Smooth muscle cell (in vitro differentiated cells): ENCODE measurements at regions not wholly inside any gene's neighbourhood (a gene's known extent, or its start where the extent isn't known, plus 50 kb on each side); places are given as distances from the start of the nearest gene placed in this dataset.

Source experiments
- DNase-seq: peaks from one replicate; lab custom pipeline; 2025; ENCODE audit not compliant: unreplicated experiment; lab: John Stamatoyannopoulos, UW
- H2AFZ ChIP-seq: fragments of 200-600 bp; sonication (generic); 2 replicates; pipeline ENCODE4 v1.6.0; 2016; ENCODE audit warnings: antibody characterized with exemption, low read depth, mild to moderate bottlenecking
- H3F3A ChIP-seq: fragments of 200-600 bp; sonication (generic); 2 replicates; pipeline ENCODE4 v1.6.0; 2017; ENCODE audit warnings: antibody characterized with exemption, low read depth
- H3K27ac ChIP-seq: fragments of 200-600 bp; sonication (generic); 2 replicates; pipeline ENCODE4 v1.5.1; 2016; ENCODE audit warnings: low read depth, mild to moderate bottlenecking
- H3K27me3 ChIP-seq: fragments of 200-600 bp; sonication (generic); 2 replicates; pipeline ENCODE4 v1.6.1; 2016; ENCODE audit warnings: low read depth, mild to moderate bottlenecking
- H3K36me3 ChIP-seq: fragments of 200-600 bp; sonication (generic); 2 replicates; pipeline ENCODE4 v1.5.1; 2016; ENCODE audit warnings: low read depth
- H3K4me1 ChIP-seq: fragments of 200-600 bp; sonication (generic); 2 replicates; pipeline ENCODE4 v1.5.1; 2016; ENCODE audit warnings: low read depth
- H3K4me2 ChIP-seq: fragments of 200-600 bp; sonication (generic); 2 replicates; pipeline ENCODE4 v1.6.0; 2016; ENCODE audit warnings: mild to moderate bottlenecking
- H3K4me3 ChIP-seq: fragments of 200-600 bp; sonication (generic); 2 replicates; pipeline ENCODE4 v1.5.1; 2016; ENCODE audit warnings: mild to moderate bottlenecking
- H3K79me2 ChIP-seq: fragments of 200-600 bp; sonication (generic); 2 replicates; pipeline ENCODE4 v1.6.0; 2016; ENCODE audit warnings: low read depth, mild to moderate bottlenecking
- H3K9ac ChIP-seq: fragments of 200-600 bp; sonication (generic); 2 replicates; pipeline ENCODE4 v1.6.0; 2016; ENCODE audit warnings: low read depth
- H3K9me3 ChIP-seq: fragments of 200-600 bp; sonication (generic); replicated peaks from 2 replicates; pipeline ENCODE4 v1.5.1; 2016; ENCODE audit warnings: low read depth
- H4K20me1 ChIP-seq: fragments of 200-600 bp; sonication (generic); 2 replicates; pipeline ENCODE4 v1.6.0; 2016; ENCODE audit warnings: low read depth
- WGBS: methylation state at CpG from one replicate; pipeline ENCODE4 v1.1.7; 2016; ENCODE audit warnings: low lambda C conversion rate; 5-methylcytosine and 5-hydroxymethylcytosine counted together
- TF ChIP-seq, protein P1 (sequence below): fragments of 200-600 bp; sonication (generic); IDR thresholded peaks from 2 replicates; pipeline ENCODE4 v1.5.1; 2017; ENCODE audit warnings: borderline replicate concordance, mild to moderate bottlenecking, antibody characterized with exemption; ENCODE audit not compliant: insufficient read depth, poor library complexity, severe bottlenecking

- Histone ChIP-seq H3F3A (no peaks in the 10 kb centered on the region), H3K79me2 (no peaks in the 10 kb centered on the region), H3K9me3 (no peaks in the 10 kb centered on the region), H3K4me1 (no peaks in the 10 kb centered on the region), H2AFZ (no peak overlapping the region), H3K4me3 (no peak overlapping the region), H3K27me3 (no peaks in the 10 kb centered on the region), H4K20me1 (no peaks in the 10 kb centered on the region), H3K9ac (no peak overlapping the region), H3K4me2 (no peak overlapping the region), H3K27ac (no peak overlapping the region), H3K36me3 (no peaks in the 10 kb centered on the region)
- TF ChIP-seq, protein P1, sequence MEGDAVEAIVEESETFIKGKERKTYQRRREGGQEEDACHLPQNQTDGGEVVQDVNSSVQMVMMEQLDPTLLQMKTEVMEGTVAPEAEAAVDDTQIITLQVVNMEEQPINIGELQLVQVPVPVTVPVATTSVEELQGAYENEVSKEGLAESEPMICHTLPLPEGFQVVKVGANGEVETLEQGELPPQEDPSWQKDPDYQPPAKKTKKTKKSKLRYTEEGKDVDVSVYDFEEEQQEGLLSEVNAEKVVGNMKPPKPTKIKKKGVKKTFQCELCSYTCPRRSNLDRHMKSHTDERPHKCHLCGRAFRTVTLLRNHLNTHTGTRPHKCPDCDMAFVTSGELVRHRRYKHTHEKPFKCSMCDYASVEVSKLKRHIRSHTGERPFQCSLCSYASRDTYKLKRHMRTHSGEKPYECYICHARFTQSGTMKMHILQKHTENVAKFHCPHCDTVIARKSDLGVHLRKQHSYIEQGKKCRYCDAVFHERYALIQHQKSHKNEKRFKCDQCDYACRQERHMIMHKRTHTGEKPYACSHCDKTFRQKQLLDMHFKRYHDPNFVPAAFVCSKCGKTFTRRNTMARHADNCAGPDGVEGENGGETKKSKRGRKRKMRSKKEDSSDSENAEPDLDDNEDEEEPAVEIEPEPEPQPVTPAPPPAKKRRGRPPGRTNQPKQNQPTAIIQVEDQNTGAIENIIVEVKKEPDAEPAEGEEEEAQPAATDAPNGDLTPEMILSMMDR: no peak
- WGBS: 96% methylated on average over 3 of the region's 3 CpGs
- no peak for DNase-seq
Observed at GRCh38 chr20:51137461-51137860, 114.6 kb upstream of the KCNG1 start.

- H2AFZ ChIP-seq: no peak overlapping the region
- no peaks in the 10 kb centered on the region for H3K79me2 ChIP-seq
- H3K9ac ChIP-seq: no peak overlapping the region
- no peaks in the 10 kb centered on the region for H3K36me3 ChIP-seq
- no peaks in the 10 kb centered on the region for H3K4me1 ChIP-seq
- no peaks in the 10 kb centered on the region for H3K27me3 ChIP-seq
- no peak overlapping the region for H3K27ac ChIP-seq
- H3K9me3 ChIP-seq: no peaks in the 10 kb centered on the region
- no peak overlapping the region for H3K4me2 ChIP-seq
- no peak for DNase-seq
- 86% methylated on average over 7 of the region's 7 CpGs for WGBS
- no peaks in the 10 kb centered on the region for H3F3A ChIP-seq
- H3K4me3 ChIP-seq: no peak overlapping the region
- TF ChIP-seq, protein P1: no peak
- H4K20me1 ChIP-seq: no peaks in the 10 kb centered on the region
Observed at GRCh38 chr20:51135926-51136715, 113.2 kb upstream of the KCNG1 start.

DNA sequence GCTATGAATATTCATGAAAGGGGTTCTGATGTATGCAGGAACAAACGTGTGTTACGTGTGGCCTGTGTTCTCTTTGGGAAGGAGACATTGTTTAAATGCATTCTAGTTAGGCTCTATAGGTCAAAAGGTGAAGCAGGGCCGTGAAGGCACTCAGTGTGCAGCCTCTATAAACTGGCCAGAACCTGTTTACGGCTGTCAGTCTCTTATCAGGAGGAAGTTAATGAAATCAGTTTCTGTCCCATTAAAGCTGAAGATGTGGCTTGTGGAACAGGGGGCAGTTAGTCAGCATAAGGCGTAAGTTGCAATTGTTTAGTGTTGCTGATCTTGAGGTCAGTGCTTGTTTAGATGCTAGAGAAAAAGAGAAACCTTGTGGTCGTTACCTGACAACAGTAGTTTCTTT is 111.5 kb upstream of the KCNG1 start:
- Histone ChIP-seq H3K4me2 (no peak overlapping the region), H3K4me1 (no peaks in the 10 kb centered on the region), H3F3A (no peaks in the 10 kb centered on the region), H2AFZ (no peak overlapping the region), H3K36me3 (no peaks in the 10 kb centered on the region), H3K27me3 (no peaks in the 10 kb centered on the region), H3K9me3 (no peaks in the 10 kb centered on the region), H3K9ac (no peak overlapping the region), H4K20me1 (no peaks in the 10 kb centered on the region), H3K4me3 (no peak overlapping the region), H3K27ac (no peak overlapping the region), H3K79me2 (no peaks in the 10 kb centered on the region)
- TF ChIP-seq, protein P1: no peak
- DNase-seq: no peak
- WGBS: 66% methylated on average over 6 of the region's 6 CpGs

- H4K20me1 ChIP-seq: no peaks in the 10 kb centered on the region
- no peaks in the 10 kb centered on the region for H3K79me2 ChIP-seq
- no peak overlapping the region for H3K4me3 ChIP-seq
- H3F3A ChIP-seq: no peaks in the 10 kb centered on the region
- H3K9me3 ChIP-seq: no peaks in the 10 kb centered on the region
- H2AFZ ChIP-seq: no peak overlapping the region
- H3K27me3 ChIP-seq: no peaks in the 10 kb centered on the region
- H3K4me1 ChIP-seq: peaks cover 9% of the 10 kb centered on the region
- H3K36me3 ChIP-seq: no peaks in the 10 kb centered on the region
- DNase-seq: no peak
- 44% methylated on average over 7 of the region's 7 CpGs for WGBS
- H3K27ac ChIP-seq: no peak overlapping the region
- no peak overlapping the region for H3K9ac ChIP-seq
- no peak overlapping the region for H3K4me2 ChIP-seq
- TF ChIP-seq, protein P1: no peak
Observed at GRCh38 chr20:51132279-51132678, 109.4 kb upstream of the KCNG1 start.
